ENCODE measurements at regions not wholly inside any gene's neighbourhood (a gene's known extent, or its start where the extent isn't known, plus 50 kb on each side); places are given as distances from the start of the nearest gene placed in this dataset.

- H3K9me3 ChIP-seq, result no peaks in the 10 kb centered on the region
- no peaks in the 10 kb centered on the region for H3K36me3 ChIP-seq (ENCODE audit: low read depth, missing control alignments)
- no peaks in the 10 kb centered on the region for H3K4me1 ChIP-seq
- TF ChIP-seq CTCF (IDR thresholded peaks at IDR 0.05) (no peak), POLR2A (IDR thresholded peaks at IDR 0.05) (no peak)
- no peaks in the 10 kb centered on the region for H3K27me3 ChIP-seq
- no peak overlapping the region for H3K27ac ChIP-seq
- no peak overlapping the region for H3K4me3 ChIP-seq
- intact Hi-C loops (cut with DNase I; ENCODE audit: low total_unique reads), result no loop called here
- DNase-seq, result no peak
- WGBS, 2 donors, result 93 to 96% methylated on average over 4 to 6 of the region's 6 CpGs
Observed at GRCh38 chr3:72070005-72070404, 285.1 kb upstream of the PROK2 start.

- intact Hi-C loops (cut with DNase I; ENCODE audit: low total_unique reads), result no loop called here
- Histone ChIP-seq H3K27ac (no peak overlapping the region), H3K36me3 (ENCODE audit: low read depth, missing control alignments) (no peaks in the 10 kb centered on the region), H3K4me3 (no peak overlapping the region), H3K9me3 (no peaks in the 10 kb centered on the region), H3K4me1 (no peaks in the 10 kb centered on the region), H3K27me3 (no peaks in the 10 kb centered on the region)
- no peak for DNase-seq
- TF ChIP-seq POLR2A (IDR thresholded peaks at IDR 0.05), result no peak
- TF ChIP-seq CTCF (IDR thresholded peaks at IDR 0.05), result no peak
Observed at GRCh38 chr3:72069543-72069942, 284.6 kb upstream of the PROK2 start.

- H3K27me3 ChIP-seq, result no peaks in the 10 kb centered on the region
- no peak overlapping the region for H3K4me3 ChIP-seq
- no peaks in the 10 kb centered on the region for H3K9me3 ChIP-seq
- intact Hi-C loops (cut with DNase I; ENCODE audit: low total_unique reads), result no loop called here
- WGBS, 2 donors, result 90 to 95% methylated on average over 1 of the region's 1 CpG
- no peak for DNase-seq
- H3K27ac ChIP-seq, result no peak overlapping the region
- H3K4me1 ChIP-seq, result no peaks in the 10 kb centered on the region
- no peaks in the 10 kb centered on the region for H3K36me3 ChIP-seq (ENCODE audit: low read depth, missing control alignments)
- no peak for TF ChIP-seq CTCF (IDR thresholded peaks at IDR 0.05)
- no peak for TF ChIP-seq POLR2A (IDR thresholded peaks at IDR 0.05)
Observed at GRCh38 chr3:72068621-72069020, 283.7 kb upstream of the PROK2 start.

GRCh38 chr3:72067721-72068120, 282.8 kb upstream of the PROK2 start:
- Histone ChIP-seq H3K9me3 (no peaks in the 10 kb centered on the region), H3K4me3 (no peak overlapping the region), H3K27ac (no peak overlapping the region), H3K27me3 (no peaks in the 10 kb centered on the region), H3K4me1 (no peaks in the 10 kb centered on the region), H3K36me3 (ENCODE audit: low read depth, missing control alignments) (no peaks in the 10 kb centered on the region)
- TF ChIP-seq CTCF (IDR thresholded peaks at IDR 0.05) (no peak), POLR2A (IDR thresholded peaks at IDR 0.05) (no peak)
- WGBS, 2 donors, result 40 to 41% methylated on average over 1 of the region's 1 CpG
- DNase-seq, result no peak
- intact Hi-C loops (cut with DNase I; ENCODE audit: low total_unique reads), result no loop called here

- Histone ChIP-seq H3K27me3 (no peaks in the 10 kb centered on the region), H3K36me3 (ENCODE audit: low read depth, missing control alignments) (no peaks in the 10 kb centered on the region), H3K4me3 (no peak overlapping the region), H3K9me3 (no peaks in the 10 kb centered on the region), H3K4me1 (no peaks in the 10 kb centered on the region), H3K27ac (no peak overlapping the region)
- WGBS, 2 donors, result 81 to 85% methylated on average over 5 of the region's 5 CpGs
- TF ChIP-seq POLR2A (IDR thresholded peaks at IDR 0.05) (no peak), CTCF (IDR thresholded peaks at IDR 0.05) (no peak)
- no peak for DNase-seq
- intact Hi-C loops (cut with DNase I; ENCODE audit: low total_unique reads), result no loop called here
Observed at GRCh38 chr3:72065872-72066641, 281.1 kb upstream of the PROK2 start.

Measured in testis (tissue), 2 donors.